ENCODE measurements at regions not wholly inside any gene's neighbourhood (a gene's known extent, or its start where the extent isn't known, plus 50 kb on each side); places are given as distances from the start of the nearest gene placed in this dataset.

DNA sequence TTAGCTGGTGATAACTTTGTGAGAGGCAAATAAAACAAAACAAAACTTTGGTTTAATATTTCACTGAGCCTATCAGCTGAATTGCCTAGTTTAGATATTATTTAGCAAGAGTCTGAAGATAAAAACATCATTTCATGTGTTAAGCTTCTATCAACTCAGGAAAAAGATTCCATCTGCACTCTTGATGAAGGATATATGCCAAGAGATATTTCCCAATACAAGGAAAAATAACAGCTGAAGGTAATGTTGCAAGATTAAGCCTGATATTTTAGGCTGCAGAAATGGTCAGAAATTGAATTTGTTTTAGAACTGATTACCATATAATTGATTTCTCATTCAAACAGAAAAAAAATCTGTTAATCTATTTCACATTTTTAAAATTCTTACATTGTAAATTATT, 77.2 kb upstream of the SLITRK3 start:
- Histone ChIP-seq H3K9me2 (no peaks in the 10 kb centered on the region), H3K9me3 (no peaks in the 10 kb centered on the region), H3K79me2 (ENCODE audit: insufficient read depth) (no peaks in the 10 kb centered on the region), H2AFZ (ENCODE audit: low read depth) (no peak overlapping the region), H3F3A (replicated peaks; ENCODE audit: insufficient read depth) (no peaks in the 10 kb centered on the region), H3K4me1 (ENCODE audit: control insufficient read depth in 1 of 2, insufficient read depth in 2 of 2, low read depth in 1 of 2, low read length in 1 of 2) (no peaks in the 10 kb centered on the region), H3K4me3 (ENCODE audit: low read depth in 2 of 2, low read length in 1 of 2) (no peak overlapping the region), H4K20me1 (ENCODE audit: insufficient read depth) (no peaks in the 10 kb centered on the region), H3K27me3 (ENCODE audit: insufficient read depth) (no peaks in the 10 kb centered on the region), H3K4me2 (no peak overlapping the region), H3K27ac (ENCODE audit: low read depth in 2 of 2, low read length in 1 of 2) (no peak overlapping the region), H3K36me3 (replicated peaks in 1 of 2; ENCODE audit: control insufficient read depth in 1 of 2, insufficient read depth in 2 of 2, low read length in 1 of 2) (no peaks in the 10 kb centered on the region), H3K9ac (no peak overlapping the region)
- no peak for DNase-seq
- TF ChIP-seq SIN3A (IDR thresholded peaks at IDR 0.05; ENCODE audit: borderline replicate concordance, low read depth, low read length): no peak
- no peak for TF ChIP-seq TCF12 (IDR thresholded peaks at IDR 0.05)
- no peak for TF ChIP-seq EP300 (IDR thresholded peaks at IDR 0.05; ENCODE audit: borderline replicate concordance in 1 of 2, low read depth in 1 of 2, low read length in 1 of 2)
- TF ChIP-seq POLR2AphosphoS5 (IDR thresholded peaks at IDR 0.05; ENCODE audit: low read depth, low read length): no peak
- TF ChIP-seq, protein P1, sequence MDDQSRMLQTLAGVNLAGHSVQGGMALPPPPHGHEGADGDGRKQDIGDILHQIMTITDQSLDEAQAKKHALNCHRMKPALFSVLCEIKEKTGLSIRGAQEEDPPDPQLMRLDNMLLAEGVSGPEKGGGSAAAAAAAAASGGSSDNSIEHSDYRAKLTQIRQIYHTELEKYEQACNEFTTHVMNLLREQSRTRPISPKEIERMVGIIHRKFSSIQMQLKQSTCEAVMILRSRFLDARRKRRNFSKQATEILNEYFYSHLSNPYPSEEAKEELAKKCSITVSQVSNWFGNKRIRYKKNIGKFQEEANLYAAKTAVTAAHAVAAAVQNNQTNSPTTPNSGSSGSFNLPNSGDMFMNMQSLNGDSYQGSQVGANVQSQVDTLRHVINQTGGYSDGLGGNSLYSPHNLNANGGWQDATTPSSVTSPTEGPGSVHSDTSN (IDR thresholded peaks at IDR 0.05): no peak
- no peak for TF ChIP-seq REST (IDR thresholded peaks at IDR 0.05; ENCODE audit: low read depth, low read length)
- no peak for TF ChIP-seq GATA2 (CRISPR knock-in tag; IDR thresholded peaks at IDR 0.05)
- TF ChIP-seq, protein P2, sequence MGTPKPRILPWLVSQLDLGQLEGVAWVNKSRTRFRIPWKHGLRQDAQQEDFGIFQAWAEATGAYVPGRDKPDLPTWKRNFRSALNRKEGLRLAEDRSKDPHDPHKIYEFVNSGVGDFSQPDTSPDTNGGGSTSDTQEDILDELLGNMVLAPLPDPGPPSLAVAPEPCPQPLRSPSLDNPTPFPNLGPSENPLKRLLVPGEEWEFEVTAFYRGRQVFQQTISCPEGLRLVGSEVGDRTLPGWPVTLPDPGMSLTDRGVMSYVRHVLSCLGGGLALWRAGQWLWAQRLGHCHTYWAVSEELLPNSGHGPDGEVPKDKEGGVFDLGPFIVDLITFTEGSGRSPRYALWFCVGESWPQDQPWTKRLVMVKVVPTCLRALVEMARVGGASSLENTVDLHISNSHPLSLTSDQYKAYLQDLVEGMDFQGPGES (IDR thresholded peaks at IDR 0.05; ENCODE audit: low read depth, low read length): no peak
- TF ChIP-seq YY1 (IDR thresholded peaks at IDR 0.05; ENCODE audit: low read depth): no peak
- no peak for TF ChIP-seq RCOR1 (IDR thresholded peaks at IDR 0.05; ENCODE audit: low read length)
- TF ChIP-seq, protein P3, sequence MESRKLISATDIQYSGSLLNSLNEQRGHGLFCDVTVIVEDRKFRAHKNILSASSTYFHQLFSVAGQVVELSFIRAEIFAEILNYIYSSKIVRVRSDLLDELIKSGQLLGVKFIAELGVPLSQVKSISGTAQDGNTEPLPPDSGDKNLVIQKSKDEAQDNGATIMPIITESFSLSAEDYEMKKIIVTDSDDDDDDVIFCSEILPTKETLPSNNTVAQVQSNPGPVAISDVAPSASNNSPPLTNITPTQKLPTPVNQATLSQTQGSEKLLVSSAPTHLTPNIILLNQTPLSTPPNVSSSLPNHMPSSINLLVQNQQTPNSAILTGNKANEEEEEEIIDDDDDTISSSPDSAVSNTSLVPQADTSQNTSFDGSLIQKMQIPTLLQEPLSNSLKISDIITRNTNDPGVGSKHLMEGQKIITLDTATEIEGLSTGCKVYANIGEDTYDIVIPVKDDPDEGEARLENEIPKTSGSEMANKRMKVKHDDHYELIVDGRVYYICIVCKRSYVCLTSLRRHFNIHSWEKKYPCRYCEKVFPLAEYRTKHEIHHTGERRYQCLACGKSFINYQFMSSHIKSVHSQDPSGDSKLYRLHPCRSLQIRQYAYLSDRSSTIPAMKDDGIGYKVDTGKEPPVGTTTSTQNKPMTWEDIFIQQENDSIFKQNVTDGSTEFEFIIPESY (IDR thresholded peaks at IDR 0.05; ENCODE audit: borderline replicate concordance, low read depth): no peak
- no peak for TF ChIP-seq NRF1 (IDR thresholded peaks at IDR 0.05; ENCODE audit: low read depth, low read length)
- no peak for TF ChIP-seq MEF2A (IDR thresholded peaks at IDR 0.05; ENCODE audit: borderline replicate concordance, low read depth)
- no peak for TF ChIP-seq ELF1 (IDR thresholded peaks at IDR 0.05)
- TF ChIP-seq TEAD4 (IDR thresholded peaks at IDR 0.05; ENCODE audit: borderline replicate concordance, insufficient read depth): no peak
- TF ChIP-seq RFX5 (IDR thresholded peaks at IDR 0.05; ENCODE audit: low read length): no peak
- TF ChIP-seq FOXM1 (IDR thresholded peaks at IDR 0.05; ENCODE audit: low read depth): no peak
- TF ChIP-seq FOSL2 (IDR thresholded peaks at IDR 0.05; ENCODE audit: borderline replicate concordance, low read depth): no peak
- no peak for TF ChIP-seq NFIC (IDR thresholded peaks at IDR 0.05; ENCODE audit: borderline replicate concordance)
- ChIA-PET CTCF (no interaction called here), POLR2A (no interaction called here)

Data from SK-N-SH (cell line).